ENCODE measurements at regions not wholly inside any gene's neighbourhood (a gene's known extent, or its start where the extent isn't known, plus 50 kb on each side); places are given as distances from the start of the nearest gene placed in this dataset.

DNA sequence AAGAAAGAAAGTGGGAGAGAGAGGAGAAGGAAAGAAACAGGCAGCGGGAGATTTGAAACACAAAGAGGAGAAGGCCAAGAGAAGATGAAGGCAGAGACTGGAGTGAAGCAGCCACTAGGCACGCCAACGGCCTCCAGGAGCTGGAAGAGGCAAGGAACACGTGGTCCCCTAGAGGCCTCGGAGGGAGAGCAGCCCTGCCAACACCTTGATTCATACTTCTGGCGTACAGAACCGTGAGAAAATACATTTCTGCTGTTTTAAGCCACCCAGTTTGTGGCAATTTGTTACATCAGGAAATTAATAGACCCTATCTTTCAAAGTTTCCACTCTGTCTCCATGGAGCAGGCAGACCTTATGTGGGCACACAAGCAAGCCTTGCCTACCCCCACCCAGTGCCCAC lies 133.4 kb downstream of the ACTL7B start:
- DNase-seq (ENCODE audit: low read depth, low spot score): no peak

DNA sequence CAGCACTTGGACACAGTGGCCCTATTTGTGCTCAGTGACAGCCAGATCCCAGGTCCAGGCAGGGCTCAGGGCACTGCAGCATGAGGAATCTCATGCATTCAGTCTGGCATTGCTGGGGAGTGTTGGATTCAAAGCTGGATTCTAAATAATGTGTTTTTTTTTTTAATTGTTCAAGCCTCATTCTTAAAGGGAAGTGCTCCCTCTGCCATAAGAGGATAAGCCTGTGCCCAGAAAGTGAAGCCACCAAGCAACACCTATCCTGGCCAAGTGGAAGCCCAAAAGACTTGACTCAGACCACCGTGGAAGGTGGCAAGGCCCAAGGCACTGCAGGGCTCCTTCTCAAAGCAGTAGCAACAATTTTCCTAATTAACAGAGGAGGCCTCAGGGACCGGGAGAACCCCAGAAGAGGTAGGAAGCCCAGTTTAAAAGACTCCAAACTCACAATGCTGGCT lies 135.6 kb downstream of the ACTL7B start:
- no peak for DNase-seq (ENCODE audit: low read depth, low spot score)

DNA sequence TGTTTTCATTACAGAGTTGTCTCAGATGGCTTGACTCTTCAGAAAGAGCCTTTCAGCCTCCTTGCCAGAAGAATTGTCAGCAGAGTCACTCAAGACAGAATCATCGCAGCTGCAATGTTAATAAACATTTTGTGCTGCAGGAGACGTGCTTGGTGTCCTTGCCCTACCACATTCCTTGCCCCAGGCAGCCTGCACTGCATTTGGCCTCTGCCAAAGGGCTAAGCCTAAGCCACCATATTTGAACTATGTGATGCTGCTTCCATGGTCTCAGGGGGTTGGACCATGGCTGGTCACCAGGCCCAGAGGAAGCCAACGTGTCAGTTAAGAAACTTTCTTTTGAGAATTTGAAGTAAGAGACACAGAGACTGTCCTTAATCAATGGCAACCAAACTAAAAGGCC lies 145.4 kb downstream of the ACTL7B start:
- DNase-seq (ENCODE audit: low read depth, low spot score): no peak

DNA sequence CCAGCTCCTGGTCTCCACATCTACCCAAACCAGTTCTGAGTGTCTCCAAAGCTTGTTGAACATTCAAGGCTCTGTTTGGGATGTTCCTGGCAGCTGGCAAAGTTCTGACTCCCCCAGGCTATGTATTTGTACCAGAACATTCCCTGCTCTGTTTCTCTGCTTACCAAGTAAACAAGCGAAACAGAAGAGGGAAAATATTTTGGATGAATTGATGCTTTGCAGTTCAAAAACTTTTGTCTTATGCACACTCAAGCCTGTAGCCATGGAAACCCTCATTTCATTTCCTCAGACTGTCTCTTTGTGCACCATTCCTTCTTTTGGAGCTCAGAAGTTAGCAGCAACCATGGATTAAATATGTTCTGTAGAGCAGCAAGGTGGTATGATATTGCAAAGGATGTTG lies 145.8 kb downstream of the ACTL7B start:
- DNase-seq (ENCODE audit: low read depth, low spot score): no peak

DNA sequence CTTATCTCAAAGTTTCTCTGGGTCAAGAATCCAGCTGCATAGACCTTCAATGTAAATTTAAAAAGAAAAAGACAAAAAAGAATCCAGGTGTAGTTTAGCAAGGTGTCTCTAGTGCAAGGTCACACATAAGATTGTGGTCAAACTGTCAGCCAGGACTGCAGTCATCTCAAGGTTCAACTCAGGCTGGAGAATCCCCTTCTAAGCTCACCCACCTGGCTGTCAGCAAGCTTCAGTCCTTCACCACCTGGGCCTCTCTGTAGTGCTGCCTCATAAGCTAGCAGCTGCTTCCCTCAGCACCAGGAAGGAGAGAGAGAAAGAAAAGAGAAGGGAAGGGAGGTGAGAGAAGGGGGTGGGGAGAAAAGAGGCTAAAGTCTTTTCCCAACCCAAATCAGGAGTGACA lies 146.7 kb downstream of the ACTL7B start:
- DNase-seq (ENCODE audit: low read depth, low spot score): no peak

DNA sequence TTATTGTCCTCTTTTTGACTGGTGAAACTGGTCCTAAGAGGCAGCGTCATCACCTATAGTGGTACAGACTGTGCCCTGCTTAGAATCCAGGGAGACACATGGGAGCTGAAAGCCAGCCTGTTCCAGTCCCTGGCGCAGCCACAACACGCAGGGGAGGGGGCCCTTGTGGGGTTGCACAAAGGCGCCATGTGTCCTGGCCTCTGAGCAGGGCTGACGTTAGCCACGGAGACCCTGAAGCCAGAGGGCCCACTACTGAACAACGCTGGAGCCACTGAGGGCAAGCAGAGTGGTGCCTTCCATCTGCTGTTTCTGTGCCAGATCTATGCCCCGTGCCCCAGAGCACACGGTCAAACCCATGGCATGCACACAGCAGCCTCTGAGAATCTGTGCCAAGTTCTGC lies 147.3 kb downstream of the ACTL7B start:
- DNase-seq (ENCODE audit: low read depth, low spot score): no peak

DNA sequence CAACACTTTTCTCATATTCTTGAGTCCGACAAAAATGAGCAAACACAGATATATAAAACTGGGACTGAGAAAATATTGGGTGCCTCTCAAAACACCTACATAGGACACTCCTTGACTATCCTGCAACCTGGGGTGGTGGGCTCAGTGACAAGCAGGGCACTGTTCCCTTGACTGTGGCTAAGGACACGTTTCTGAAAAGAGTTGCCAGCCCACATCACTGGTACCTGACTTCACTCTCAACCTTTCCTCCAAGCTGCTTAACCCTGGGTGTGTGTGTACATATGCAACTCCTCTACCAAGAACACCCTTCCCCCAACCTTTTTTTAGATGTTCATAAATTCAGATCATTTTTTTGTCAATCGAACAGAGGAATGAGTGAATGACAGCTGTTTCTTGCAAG lies 148.7 kb downstream of the ACTL7B start:
- no peak for DNase-seq (ENCODE audit: low read depth, low spot score)

DNA sequence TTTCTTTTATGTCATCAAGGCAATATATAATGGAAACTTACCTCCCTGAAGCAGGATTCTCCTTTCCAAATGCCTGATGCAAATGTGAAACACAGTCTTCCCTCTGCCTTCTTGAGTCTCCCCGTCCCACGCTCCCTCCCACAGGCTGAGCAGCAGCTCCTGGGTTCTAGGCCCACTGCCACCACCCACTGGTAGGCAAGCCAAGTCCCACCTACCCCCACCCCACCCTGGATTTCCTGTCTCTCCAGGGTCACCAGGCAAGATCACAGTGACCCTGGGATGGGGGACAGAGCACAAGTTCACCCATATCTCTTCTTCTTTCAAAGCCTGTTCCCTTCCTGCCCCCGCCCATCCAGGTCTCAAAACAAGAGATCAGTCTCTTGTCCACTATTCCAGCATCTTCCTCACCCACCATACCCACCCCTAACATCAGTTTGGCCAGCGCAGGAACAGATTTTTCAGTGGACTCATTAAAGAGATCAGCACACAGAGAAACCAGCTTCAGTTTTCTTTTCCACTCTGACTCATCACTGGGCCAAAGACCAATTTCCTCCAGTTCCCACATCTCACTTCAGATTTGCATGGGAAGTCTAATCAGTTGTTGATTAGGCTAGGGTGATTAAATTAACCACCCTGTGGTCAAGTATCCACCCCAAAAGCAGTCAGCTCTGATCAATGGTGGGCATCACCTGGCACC lies 151.5 kb downstream of the ACTL7B start:
- no peak for DNase-seq (ENCODE audit: low read depth, low spot score)

DNA sequence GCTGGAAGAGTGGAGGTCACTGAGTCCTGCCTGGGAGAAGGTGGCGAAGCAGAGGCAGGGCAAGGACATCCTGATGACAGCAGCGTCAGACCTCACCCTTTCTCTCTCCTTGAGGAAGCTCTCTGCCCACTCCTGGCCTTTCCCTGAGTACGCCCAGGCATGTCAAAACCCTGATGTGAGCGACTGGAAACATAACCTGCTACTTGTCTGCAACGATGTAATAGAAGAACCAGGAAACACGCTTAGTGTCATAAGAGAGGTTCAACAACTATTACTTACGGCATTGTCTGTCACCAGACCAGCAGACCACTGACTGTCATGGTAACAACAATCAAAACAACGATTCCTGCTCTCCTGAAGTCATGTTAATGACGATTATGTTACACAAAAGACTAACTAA lies 152.4 kb downstream of the ACTL7B start:
- no peak for DNase-seq (ENCODE audit: low read depth, low spot score)

DNA sequence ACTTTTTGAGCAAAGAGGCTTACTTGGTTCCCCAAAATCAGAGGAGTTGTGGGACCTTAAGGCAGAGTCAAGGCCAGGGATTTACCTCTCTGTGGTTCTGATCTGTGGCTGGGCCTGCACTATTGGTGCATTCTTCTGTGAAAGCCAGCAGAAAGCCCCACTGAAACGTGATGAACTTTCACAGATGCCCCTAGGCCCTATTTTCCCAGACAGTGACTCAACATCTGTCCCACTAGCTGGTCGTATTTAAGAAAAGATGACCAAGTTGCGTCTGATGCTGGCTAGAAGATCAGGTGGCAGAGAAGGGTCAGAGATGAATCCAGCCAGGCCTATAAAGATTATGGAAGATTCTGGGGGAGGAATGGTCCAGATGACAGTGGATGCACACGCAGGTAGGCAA lies 153.1 kb downstream of the ACTL7B start:
- no peak for DNase-seq (ENCODE audit: low read depth, low spot score)

DNA sequence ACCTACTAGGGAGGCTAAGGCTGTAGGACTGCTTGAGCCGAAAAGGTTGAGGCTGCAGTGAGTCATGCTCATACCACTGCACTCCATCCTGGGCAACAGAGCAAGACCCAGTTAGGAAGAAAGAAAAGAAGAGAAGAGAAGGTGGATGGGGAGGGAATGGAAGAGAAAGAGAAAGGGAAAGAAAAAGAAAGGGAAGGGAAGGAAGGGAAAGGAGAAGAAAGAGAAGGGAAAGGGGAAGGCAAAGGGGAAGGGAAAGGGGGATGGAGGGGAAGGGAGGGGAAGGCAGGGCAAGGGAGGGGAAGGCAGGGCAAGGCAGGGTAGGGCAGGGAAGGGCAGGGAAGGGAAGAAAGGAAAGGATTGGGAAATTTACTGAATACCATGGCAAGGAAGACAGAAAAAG lies 157.0 kb downstream of the ACTL7B start:
- DNase-seq (ENCODE audit: low read depth, low spot score): no peak

DNA sequence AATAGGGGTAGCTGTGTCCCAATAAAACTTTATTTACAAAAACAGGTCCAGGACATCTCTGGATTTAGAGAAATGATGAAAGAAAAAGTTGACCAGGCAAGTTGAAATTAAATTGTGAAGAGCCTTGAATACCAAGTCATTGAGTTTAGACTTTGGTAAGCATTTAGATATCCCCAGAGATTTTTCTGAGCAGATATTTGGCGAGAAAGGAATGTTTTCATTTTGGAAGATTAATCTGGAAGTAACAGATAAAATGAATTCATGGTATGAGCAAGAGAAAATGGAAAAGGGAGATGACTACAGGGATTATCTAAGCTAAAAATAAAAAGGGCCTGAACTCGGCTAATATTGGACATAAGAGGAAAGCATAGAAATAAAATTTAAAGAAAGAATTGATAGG lies 157.6 kb downstream of the ACTL7B start:
- DNase-seq (ENCODE audit: low read depth, low spot score): no peak

DNA sequence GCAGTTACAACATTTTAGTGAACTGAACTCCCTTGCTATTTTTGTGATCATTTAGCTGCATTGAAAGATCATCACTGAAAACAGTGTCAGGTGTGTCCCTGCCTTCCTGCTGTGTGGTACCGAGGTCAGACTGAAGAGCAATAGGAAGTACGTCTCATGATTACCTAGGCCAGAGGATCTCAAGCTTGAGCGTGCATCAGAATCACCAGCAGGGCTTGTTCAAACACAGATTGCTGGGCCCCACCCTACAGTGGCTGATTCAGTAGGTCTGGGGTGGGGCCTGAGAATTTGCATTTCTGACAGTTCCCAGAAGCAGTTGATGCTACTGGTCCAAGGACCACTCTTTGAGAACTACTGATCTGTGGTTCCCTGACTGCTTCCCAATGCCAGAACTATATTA lies 159.6 kb downstream of the ACTL7B start:
- DNase-seq (ENCODE audit: low read depth, low spot score): no peak

DNA sequence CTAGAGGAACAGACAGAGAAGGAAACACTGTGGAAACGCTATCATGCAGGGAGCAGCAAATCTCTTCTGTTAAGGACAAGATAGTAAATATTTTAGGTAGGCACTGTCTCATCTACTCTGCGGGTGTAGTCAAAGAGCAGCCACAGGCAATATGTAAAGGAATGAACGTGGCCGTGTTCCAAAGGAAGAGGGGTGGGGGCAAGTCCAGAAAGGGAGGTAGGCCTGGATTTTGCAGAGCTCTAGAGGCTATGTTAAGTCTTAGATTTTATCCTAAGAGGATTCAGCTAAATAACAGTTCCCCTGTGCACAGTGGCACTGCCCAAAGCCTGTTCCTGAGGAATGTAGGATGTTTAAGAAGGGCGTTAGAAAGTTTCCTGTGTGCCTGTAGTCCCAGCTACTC lies 161.6 kb downstream of the ACTL7B start:
- DNase-seq (ENCODE audit: low read depth, low spot score): no peak

DNA sequence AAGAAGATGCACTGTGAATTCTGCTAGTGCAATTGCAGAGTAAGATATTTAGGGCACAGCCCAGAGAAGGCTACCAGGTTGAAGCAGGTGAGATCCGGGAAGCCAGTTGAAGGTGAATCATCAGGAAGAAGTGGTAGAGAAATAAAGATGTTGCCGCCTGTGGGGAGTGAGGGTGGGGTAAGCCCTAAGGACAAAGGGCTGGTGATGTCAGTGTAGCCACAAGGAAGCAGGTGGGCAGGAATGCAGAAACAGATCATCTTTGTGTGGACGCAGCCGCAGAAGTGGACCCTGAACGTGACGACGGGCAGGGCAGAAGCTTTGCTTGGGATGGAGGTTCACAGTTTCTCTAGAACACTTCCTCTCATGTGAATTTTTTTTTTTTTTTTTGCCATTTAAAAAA lies 164.2 kb downstream of the ACTL7B start:
- no peak for DNase-seq (ENCODE audit: low read depth, low spot score)

DNA sequence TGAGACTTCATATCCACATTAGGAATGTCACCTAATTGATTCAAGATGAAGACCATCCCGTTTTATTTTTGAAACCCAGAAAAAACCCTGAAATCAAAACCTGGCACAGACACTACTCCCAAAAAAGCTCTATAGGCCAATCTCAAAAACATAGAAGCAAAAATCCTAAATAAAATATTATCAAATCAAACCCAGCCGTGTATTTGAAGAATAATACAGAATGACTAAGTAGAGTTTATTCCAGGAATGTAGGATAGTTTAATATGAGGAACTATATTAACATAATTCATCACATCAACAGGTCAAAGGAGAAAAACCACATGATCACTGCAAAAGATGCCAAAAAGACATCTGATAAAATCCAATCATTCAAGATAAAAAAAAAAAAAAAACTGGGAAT lies 167.1 kb downstream of the ACTL7B start:
- DNase-seq (ENCODE audit: low read depth, low spot score): no peak

DNA sequence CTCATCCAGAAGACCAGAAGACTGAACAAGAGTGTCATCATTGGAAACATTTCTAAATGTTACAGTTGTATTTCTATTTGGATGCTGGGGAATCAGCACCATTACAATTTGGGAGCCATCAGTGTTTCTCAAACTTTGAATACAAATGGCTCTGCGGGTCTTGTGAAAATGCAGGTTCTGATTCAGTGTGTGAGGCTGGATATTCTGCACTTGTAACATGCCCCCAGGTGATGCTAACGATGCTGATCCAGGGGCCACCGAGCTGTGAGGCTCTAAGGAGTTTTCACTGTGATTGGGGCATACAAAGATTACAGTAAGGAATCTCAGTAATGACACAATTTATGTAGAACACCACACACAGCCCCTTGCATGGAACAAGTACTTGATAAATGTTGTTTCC lies 167.7 kb downstream of the ACTL7B start:
- no peak for DNase-seq (ENCODE audit: low read depth, low spot score)

DNA sequence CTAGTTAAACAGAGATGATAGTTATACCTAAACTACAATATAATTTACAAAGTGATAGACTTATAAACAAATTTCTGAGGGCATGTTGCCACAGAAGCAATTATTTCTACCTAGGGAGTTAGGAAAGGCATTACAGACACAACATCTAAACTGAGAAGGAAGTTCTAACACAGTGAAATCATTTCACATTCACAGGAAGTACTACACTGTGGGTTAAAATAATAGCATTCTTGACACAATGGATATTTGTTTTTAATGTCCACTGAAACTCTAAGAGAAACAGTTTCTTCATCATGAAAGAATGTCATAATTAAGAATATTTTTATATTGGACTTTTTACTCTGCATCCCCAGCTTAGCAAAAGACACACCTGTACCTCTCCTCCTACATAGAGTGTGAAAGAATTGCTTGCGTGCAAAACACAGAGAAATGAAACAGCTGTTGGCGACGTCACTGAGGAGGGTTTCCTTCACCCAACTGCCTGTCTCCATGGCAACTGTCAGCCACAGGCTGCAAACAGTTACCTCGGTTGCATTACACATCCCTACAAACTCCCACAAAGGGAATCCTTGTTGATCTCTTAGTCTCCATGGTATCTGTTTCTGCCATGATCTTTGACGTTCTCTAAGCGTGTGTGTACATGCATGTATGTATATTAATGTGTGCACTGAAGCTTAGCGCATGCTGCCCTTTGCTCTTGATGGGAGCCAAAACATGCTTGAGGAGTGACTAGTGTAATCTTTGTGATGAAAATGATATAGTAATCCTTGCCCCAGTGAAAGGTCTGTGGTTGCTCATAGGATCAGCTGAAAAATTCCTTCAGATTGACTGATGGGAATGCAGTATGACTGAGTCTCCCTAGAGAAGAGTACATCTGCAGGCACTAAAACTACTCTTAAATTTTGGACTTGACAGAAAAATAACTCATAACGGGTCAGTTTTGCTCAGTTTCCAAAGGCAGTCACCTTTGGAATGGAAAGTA lies 168.5 kb downstream of the ACTL7B start:
- DNase-seq (ENCODE audit: low read depth, low spot score): no peak

DNA sequence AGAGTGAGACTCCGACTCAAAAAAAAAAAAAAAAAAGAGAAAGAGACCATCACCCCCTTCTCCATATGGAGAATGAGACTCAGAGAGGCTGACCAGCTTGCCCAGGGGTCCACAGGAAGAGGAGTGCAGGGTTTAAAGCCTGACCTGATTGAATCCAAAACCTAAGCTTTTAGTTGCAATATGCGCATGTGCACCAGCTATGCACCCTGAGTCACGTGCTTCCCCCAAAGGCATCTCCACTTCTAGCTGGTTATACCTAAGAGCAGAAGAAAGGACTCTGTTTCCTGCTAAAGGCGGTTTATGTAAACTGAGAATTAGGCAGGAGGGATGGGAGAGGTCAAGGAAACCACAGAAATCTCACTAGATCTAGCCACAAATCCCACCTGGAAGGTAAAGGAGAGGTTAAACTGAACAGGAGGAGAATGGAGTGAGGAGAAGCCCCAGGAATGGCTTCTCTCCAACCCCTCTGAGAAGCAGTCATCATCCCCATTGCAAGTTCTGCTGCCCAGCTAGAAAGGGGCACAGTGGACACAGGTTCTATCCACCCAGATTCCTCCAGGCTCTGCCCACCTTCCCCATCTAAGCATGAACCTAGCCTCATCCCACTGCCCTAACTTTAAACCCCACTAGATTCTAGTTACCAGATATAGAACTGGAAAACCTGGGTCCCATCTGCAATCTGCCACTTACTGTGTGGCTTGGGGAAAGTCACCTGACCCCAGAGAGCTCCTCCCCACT lies 171.3 kb downstream of the ACTL7B start:
- no peak for DNase-seq (ENCODE audit: low read depth, low spot score)

DNA sequence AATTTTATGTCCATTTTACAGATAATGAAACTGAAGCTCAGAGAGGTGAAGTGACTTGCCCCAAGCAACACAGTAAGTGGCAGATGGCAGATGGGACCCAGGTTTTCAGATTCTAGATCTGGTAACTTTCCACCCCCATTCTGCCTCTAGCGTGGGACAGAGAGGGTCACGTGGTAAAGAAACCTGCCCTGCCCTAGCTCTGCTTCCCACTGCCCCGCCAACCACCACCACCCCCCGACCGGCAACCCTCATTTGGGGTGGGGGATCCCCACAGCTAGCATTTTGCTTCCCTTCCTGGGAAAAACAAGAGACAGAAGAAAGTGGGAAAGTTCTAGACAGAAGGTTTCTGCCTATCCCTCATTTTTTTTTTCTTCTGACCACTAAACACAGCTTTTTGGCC lies 172.5 kb downstream of the ACTL7B start:
- no peak for DNase-seq (ENCODE audit: low read depth, low spot score)

DNA sequence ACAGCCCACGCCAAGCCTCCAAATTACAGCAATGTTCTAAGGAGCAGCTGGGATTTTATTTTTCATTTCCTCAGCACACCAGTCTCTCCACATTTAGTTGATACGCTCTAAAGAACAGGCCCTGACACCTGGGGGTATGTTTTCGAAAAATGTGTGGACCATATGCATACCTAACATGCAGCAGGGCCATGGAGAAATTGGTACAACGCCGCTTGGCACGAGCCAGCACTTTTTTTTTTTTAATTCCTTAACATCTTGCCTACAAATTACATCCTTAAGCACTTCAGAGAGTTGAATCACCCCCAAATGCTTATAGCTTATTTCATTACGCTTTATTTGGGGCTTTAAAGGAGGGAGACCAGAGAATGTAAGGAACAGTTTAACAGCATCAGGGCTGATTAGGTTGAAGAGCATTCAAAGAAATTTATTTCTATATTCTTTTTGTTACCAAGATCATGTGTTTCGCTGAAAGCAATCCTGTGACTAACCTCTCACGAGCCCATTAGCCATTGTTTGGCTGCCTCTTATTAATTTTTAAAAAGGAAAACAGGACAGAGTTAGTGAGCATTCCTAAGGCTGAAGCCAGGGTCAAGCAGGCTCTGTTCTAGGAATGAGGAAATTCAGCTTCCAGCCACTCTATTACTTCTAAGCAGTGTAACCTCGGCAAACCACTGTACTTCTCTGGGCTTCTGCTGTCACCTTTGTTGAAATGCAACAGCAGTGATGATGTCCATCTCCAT lies 173.8 kb downstream of the ACTL7B start:
- no peak for DNase-seq (ENCODE audit: low read depth, low spot score)
